HCT116 (cell line): ENCODE measurements at regions not wholly inside any gene's neighbourhood (a gene's known extent, or its start where the extent isn't known, plus 50 kb on each side); places are given as distances from the start of the nearest gene placed in this dataset.

Source experiments
- ATAC-seq: fragments of 200-7000 bp; cut with Tn5 transposase; 2 replicates; pipeline ENCODE4 v1.9.1; 2020; ENCODE audit warnings: mild to moderate bottlenecking, moderate library complexity
- BruUV-seq: library from RNA; stranded (reverse); fragments of 400-500 nt; replicated peaks from 2 replicates; lab custom pipeline; 2021; lab: Mats Ljungman, UMichigan
- CTCF ChIA-PET: fragments of 300-600 bp; sonication (Branson Sonifier 250); formaldehyde crosslinking; loops from one replicate; lab custom pipeline; 2021; ENCODE audit warnings: antibody characterized with exemption; lab: Charles Lee
- POLR2A ChIA-PET: fragments of 300-600, 350-600 bp; sonication (Branson Sonifier 250); formaldehyde crosslinking; loops from one replicate; lab custom pipeline; 2021; ENCODE audit warnings: antibody characterized with exemption; lab: Charles Lee
- RAD21 ChIA-PET, 2 experiments: fragments of 300-600 bp; sonication (Branson Sonifier 250); formaldehyde crosslinking; loops; one replicate each; lab custom pipeline; 2023; ENCODE audit warnings: low total read pairs in 2 of 2; ENCODE audit not compliant: uncharacterized antibody in 2 of 2, unreplicated experiment in 2 of 2, low non-redundant PET in 1 of 2; lab: Charles Lee
- DNase-seq: peaks from one replicate; pipeline ENCODE4 v3.0.0-alpha.2; 2010; ENCODE audit warnings: low read depth, low spot score
- H2AFZ ChIP-seq: fragments of 200-600 bp; shearing (Covaris generic), sonication (generic); 2 replicates; pipeline ENCODE4 v1.6.1; 2017; ENCODE audit warnings: low read depth, mixed run types, mixed read lengths, antibody characterized with exemption, low read length; ENCODE audit not compliant: poor library complexity, severe bottlenecking
- H3K27ac ChIP-seq: 2 replicates; pipeline ENCODE4 v1.5.1; 2012; ENCODE audit warnings: low read depth, low read length
- H3K27me3 ChIP-seq: fragments of 200-600 bp; sonication (generic); 2 replicates; pipeline ENCODE4 v1.6.1; 2016; ENCODE audit warnings: mixed run types, low read length, mixed read lengths; ENCODE audit not compliant: insufficient read depth
- H3K36me3 ChIP-seq, 2 experiments: fragments of 200-500 bp in 1 of 2; fragments of 200-600 bp in 1 of 2; sonication (Bioruptor generic) in 1 of 2; sonication (generic) in 1 of 2; 2 replicates each; pipeline versions ENCODE4 v1.5.1 to v1.6.1; 2014 to 2016; ENCODE audit warnings: low read length in 2 of 2, inconsistent platforms in 1 of 2, mixed read lengths in 1 of 2, mixed run types in 1 of 2; ENCODE audit not compliant: insufficient read depth in 2 of 2, control insufficient read depth in 1 of 2
- H3K4me1 ChIP-seq, 2 experiments: fragments of 200-600 bp in 1 of 2; sonication (generic) in 1 of 2; 2 replicates each; pipeline versions ENCODE4 v1.5.1 to v1.6.1; 2012 to 2017; ENCODE audit warnings: low read length in 2 of 2, inconsistent platforms in 1 of 2, mild to moderate bottlenecking in 1 of 2, mixed read lengths in 1 of 2, mixed run types in 1 of 2, moderate library complexity in 1 of 2; ENCODE audit not compliant: insufficient read depth in 2 of 2, control insufficient read depth in 1 of 2
- H3K4me2 ChIP-seq: fragments of 200-600 bp; sonication (generic); 2 replicates; pipeline ENCODE4 v1.6.1; 2017; ENCODE audit warnings: mixed run types, low read length, mixed read lengths
- H3K4me3 ChIP-seq, 2 experiments: fragments of 200-600 bp in 1 of 2; sonication (generic) in 1 of 2; replicated peaks in 1 of 2; 2 replicates each; pipeline ENCODE4 v1.5.1; 2011 to 2016; ENCODE audit warnings: low read length in 2 of 2, control low read depth in 1 of 2, low read depth in 1 of 2, mild to moderate bottlenecking in 1 of 2, mixed read lengths in 1 of 2, mixed run types in 1 of 2
- H3K79me2 ChIP-seq: fragments of 200-600 bp; sonication (generic); 2 replicates; pipeline ENCODE4 v1.6.1; 2017; ENCODE audit warnings: mild to moderate bottlenecking, mixed run types, low read length, moderate library complexity, mixed read lengths; ENCODE audit not compliant: insufficient read depth
- H3K9ac ChIP-seq: fragments of 200-600 bp; sonication (generic); 2 replicates; pipeline ENCODE4 v1.6.1; 2016; ENCODE audit warnings: low read length, mixed read lengths
- H3K9me2 ChIP-seq: fragments of 200-600 bp; sonication (generic), shearing (Covaris generic); 2 replicates; pipeline ENCODE4 v1.6.1; 2017; ENCODE audit warnings: mixed run types, mild to moderate bottlenecking, moderate library complexity; ENCODE audit not compliant: insufficient read depth
- H3K9me3 ChIP-seq, 2 experiments: fragments of 200-500 bp in 1 of 2; fragments of 200-600 bp in 1 of 2; sonication (Bioruptor generic) in 1 of 2; sonication (generic) in 1 of 2; 2 replicates each; pipeline ENCODE4 v1.6.1; 2014 to 2017; ENCODE audit warnings: low read length in 2 of 2, mixed read lengths in 2 of 2, inconsistent platforms in 1 of 2, low read depth in 1 of 2, mild to moderate bottlenecking in 1 of 2, mixed run types in 1 of 2, moderate library complexity in 1 of 2; ENCODE audit not compliant: control insufficient read depth in 1 of 2, insufficient read depth in 1 of 2
- H4K20me1 ChIP-seq: fragments of 200-600 bp; sonication (generic), shearing (Covaris generic); 2 replicates; pipeline ENCODE4 v1.6.1; 2017; ENCODE audit warnings: mixed run types, mild to moderate bottlenecking, moderate library complexity; ENCODE audit not compliant: insufficient read depth
- CBX3 ChIP-seq: IDR thresholded peaks from 2 replicates; pipeline ENCODE4 v1.6.1; 2012; ENCODE audit warnings: low read depth
- CEBPB ChIP-seq: IDR thresholded peaks from 2 replicates; pipeline ENCODE4 v1.6.1; 2012; ENCODE audit warnings: low read depth
- ELF1 ChIP-seq: IDR thresholded peaks from 2 replicates; pipeline ENCODE4 v1.6.1; 2012; ENCODE audit warnings: low read depth, borderline replicate concordance
- EZH2 ChIP-seq: fragments of 200-600 bp; sonication (generic); IDR thresholded peaks from 2 replicates; pipeline ENCODE4 v1.6.1; 2017; ENCODE audit warnings: antibody characterized with exemption, mixed run types
- FOSL1 ChIP-seq: IDR thresholded peaks from 2 replicates; pipeline ENCODE4 v1.6.1; 2012; ENCODE audit warnings: low read depth
- SIN3A ChIP-seq: IDR thresholded peaks from 2 replicates; pipeline ENCODE4 v1.6.1; 2012; ENCODE audit warnings: low read depth
- SP1 ChIP-seq: IDR thresholded peaks from 2 replicates; pipeline ENCODE4 v1.6.1; 2012; ENCODE audit warnings: low read depth
- SRF ChIP-seq: IDR thresholded peaks from 2 replicates; pipeline ENCODE4 v1.6.1; 2012; ENCODE audit warnings: low read depth
- TCF7L2 ChIP-seq: IDR thresholded peaks from 2 replicates; pipeline ENCODE4 v1.7.0; 2011; ENCODE audit warnings: borderline replicate concordance, inconsistent platforms; ENCODE audit not compliant: insufficient read depth, insufficient read length; ENCODE audit errors: extremely low read depth
- YY1 ChIP-seq: IDR thresholded peaks from 2 replicates; pipeline ENCODE4 v1.6.1; 2011; ENCODE audit warnings: low read length, low read depth, moderate library complexity, mild to moderate bottlenecking; ENCODE audit not compliant: insufficient replicate concordance; ENCODE audit errors: extremely low read depth
- ZNF274 ChIP-seq: fragments of 200-500 bp; sonication (Bioruptor generic); IDR thresholded peaks from 2 replicates; pipeline ENCODE4 v1.6.1; 2014; ENCODE audit warnings: mild to moderate bottlenecking, low read depth, low read length, inconsistent platforms
- intact Hi-C: fragments of 100-400 bp; cut with micrococcal nuclease; formaldehyde crosslinking; loops from 2 replicates; pipeline ENCODE4 v1.10.0; 2022
- TF ChIP-seq, protein P1 (sequence below): IDR thresholded peaks from 2 replicates; pipeline ENCODE4 v1.6.1; 2012
- TF ChIP-seq, protein P2 (sequence below): IDR thresholded peaks from 2 replicates; pipeline ENCODE4 v1.6.1; 2012; ENCODE audit warnings: low read depth
- TF ChIP-seq, protein P3 (sequence below), 3 experiments: fragments of 200-600 bp in 1 of 3; sonication (generic) in 1 of 3; IDR thresholded peaks in 2 of 3; conservative IDR thresholded peaks in 1 of 3; 2 replicates each; pipeline ENCODE4 v1.5.1; 2012 to 2017; ENCODE audit warnings: low read depth in 2 of 3, low read length in 2 of 3, antibody characterized with exemption in 1 of 3, borderline replicate concordance in 1 of 3, control low read depth in 1 of 3, mild to moderate bottlenecking in 1 of 3, mixed read lengths in 1 of 3, mixed run types in 1 of 3, moderate library complexity in 1 of 3; ENCODE audit not compliant: insufficient read depth in 1 of 3

DNA sequence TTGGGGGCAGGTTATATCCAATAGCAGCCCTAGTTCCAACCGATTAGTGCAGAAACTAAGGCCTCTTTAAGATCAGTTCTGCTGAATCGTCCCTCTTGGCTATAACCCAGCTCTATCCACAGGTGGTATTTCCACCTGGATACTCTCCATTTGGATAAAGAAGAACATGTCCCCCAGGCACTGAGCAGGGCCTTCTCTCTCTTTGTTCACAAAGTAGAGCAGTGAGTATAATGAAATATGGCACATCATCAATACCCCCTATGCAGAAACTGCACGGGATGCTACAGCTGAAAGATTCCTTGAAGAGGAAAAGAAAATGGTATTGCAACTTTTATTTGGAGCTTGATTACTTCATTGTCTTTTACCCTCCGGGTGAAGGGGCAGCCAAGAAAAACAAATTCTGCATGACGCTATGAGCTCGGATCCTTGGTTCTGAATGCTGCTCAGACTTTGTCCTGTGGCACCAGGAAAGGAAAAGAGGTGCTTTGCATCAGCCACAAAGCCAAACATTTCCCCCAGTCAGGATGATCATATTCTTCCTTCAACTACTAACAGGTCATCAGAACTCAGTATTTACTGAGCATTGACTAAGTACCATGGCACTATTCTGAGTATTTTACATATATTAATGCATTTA is 399.7 kb downstream of the NPIPA8 start:
- H3K27ac ChIP-seq = no peak overlapping the region
- H3K4me1 ChIP-seq = no peaks in the 10 kb centered on the region
- H3K9me2 ChIP-seq = no peaks in the 10 kb centered on the region
- H2AFZ ChIP-seq = no peak overlapping the region
- H3K9ac ChIP-seq = no peak overlapping the region
- no TSS peak for BruUV-seq
- H3K4me3 ChIP-seq = no peak overlapping the region
- CTCF ChIA-PET = no interaction called here
- no peak for DNase-seq
- no peaks in the 10 kb centered on the region for H3K79me2 ChIP-seq
- H4K20me1 ChIP-seq = no peaks in the 10 kb centered on the region
- no peak for TF ChIP-seq CBX3
- TF ChIP-seq, protein P1, sequence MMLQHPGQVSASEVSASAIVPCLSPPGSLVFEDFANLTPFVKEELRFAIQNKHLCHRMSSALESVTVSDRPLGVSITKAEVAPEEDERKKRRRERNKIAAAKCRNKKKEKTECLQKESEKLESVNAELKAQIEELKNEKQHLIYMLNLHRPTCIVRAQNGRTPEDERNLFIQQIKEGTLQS = no peak
- TF ChIP-seq ELF1 = no peak
- no peak for TF ChIP-seq ZNF274
- TF ChIP-seq CEBPB = no peak
- TF ChIP-seq SP1 = no peak
- no peak for TF ChIP-seq TCF7L2
- no peak for TF ChIP-seq EZH2
- no peak for TF ChIP-seq SRF
- TF ChIP-seq SIN3A = no peak
- TF ChIP-seq, protein P2, sequence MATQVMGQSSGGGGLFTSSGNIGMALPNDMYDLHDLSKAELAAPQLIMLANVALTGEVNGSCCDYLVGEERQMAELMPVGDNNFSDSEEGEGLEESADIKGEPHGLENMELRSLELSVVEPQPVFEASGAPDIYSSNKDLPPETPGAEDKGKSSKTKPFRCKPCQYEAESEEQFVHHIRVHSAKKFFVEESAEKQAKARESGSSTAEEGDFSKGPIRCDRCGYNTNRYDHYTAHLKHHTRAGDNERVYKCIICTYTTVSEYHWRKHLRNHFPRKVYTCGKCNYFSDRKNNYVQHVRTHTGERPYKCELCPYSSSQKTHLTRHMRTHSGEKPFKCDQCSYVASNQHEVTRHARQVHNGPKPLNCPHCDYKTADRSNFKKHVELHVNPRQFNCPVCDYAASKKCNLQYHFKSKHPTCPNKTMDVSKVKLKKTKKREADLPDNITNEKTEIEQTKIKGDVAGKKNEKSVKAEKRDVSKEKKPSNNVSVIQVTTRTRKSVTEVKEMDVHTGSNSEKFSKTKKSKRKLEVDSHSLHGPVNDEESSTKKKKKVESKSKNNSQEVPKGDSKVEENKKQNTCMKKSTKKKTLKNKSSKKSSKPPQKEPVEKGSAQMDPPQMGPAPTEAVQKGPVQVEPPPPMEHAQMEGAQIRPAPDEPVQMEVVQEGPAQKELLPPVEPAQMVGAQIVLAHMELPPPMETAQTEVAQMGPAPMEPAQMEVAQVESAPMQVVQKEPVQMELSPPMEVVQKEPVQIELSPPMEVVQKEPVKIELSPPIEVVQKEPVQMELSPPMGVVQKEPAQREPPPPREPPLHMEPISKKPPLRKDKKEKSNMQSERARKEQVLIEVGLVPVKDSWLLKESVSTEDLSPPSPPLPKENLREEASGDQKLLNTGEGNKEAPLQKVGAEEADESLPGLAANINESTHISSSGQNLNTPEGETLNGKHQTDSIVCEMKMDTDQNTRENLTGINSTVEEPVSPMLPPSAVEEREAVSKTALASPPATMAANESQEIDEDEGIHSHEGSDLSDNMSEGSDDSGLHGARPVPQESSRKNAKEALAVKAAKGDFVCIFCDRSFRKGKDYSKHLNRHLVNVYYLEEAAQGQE = no peak
- TF ChIP-seq YY1 = no peak
- TF ChIP-seq, protein P3, sequence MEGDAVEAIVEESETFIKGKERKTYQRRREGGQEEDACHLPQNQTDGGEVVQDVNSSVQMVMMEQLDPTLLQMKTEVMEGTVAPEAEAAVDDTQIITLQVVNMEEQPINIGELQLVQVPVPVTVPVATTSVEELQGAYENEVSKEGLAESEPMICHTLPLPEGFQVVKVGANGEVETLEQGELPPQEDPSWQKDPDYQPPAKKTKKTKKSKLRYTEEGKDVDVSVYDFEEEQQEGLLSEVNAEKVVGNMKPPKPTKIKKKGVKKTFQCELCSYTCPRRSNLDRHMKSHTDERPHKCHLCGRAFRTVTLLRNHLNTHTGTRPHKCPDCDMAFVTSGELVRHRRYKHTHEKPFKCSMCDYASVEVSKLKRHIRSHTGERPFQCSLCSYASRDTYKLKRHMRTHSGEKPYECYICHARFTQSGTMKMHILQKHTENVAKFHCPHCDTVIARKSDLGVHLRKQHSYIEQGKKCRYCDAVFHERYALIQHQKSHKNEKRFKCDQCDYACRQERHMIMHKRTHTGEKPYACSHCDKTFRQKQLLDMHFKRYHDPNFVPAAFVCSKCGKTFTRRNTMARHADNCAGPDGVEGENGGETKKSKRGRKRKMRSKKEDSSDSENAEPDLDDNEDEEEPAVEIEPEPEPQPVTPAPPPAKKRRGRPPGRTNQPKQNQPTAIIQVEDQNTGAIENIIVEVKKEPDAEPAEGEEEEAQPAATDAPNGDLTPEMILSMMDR (IDR thresholded peaks at IDR 0.05 in 2 of 3, conservative IDR thresholded peaks at IDR 0.05 in 1 of 3; ENCODE audit: borderline replicate concordance in 1 of 3, insufficient read depth in 1 of 3, low read depth in 2 of 3, low read length in 2 of 3) = no peak
- TF ChIP-seq FOSL1 = no peak
- no peak overlapping the region for H3K4me2 ChIP-seq
- H3K27me3 ChIP-seq = peaks cover 10% of the 10 kb centered on the region
- POLR2A ChIA-PET = no interaction called here
- no peaks in the 10 kb centered on the region for H3K36me3 ChIP-seq
- RAD21 ChIA-PET = no interaction called here
- intact Hi-C loops = no loop called here
- ATAC-seq = no peak
- H3K9me3 ChIP-seq = no peaks in the 10 kb centered on the region
